ENCODE measurements at regions not wholly inside any gene's neighbourhood (a gene's known extent, or its start where the extent isn't known, plus 50 kb on each side); places are given as distances from the start of the nearest gene placed in this dataset.

- no peak overlapping the region for H3K4me3 ChIP-seq (ENCODE audit: low read depth, low read length)
Observed at GRCh38 chr1:204799630-204800029, 71.0 kb upstream of the NFASC start.

DNA sequence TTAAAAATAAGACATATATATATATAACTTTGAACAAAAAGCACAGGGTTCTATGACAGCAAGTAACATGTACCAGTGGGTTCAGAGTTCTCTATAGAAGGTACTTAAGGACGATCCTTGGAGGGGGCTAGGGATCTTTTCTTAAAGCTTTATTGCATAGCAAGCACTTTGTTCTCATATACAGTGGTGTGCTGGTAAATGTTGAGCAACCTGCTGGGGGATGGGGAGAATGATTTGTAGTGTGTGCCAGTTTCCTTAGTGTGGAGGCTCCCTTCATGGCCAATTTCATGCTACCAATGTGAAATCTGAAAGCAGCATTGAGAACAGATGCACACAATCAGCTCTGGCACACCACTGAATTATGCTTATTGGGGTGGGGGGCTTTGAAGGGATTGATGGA, 69.5 kb upstream of the NFASC start:
- TF ChIP-seq, protein P1, sequence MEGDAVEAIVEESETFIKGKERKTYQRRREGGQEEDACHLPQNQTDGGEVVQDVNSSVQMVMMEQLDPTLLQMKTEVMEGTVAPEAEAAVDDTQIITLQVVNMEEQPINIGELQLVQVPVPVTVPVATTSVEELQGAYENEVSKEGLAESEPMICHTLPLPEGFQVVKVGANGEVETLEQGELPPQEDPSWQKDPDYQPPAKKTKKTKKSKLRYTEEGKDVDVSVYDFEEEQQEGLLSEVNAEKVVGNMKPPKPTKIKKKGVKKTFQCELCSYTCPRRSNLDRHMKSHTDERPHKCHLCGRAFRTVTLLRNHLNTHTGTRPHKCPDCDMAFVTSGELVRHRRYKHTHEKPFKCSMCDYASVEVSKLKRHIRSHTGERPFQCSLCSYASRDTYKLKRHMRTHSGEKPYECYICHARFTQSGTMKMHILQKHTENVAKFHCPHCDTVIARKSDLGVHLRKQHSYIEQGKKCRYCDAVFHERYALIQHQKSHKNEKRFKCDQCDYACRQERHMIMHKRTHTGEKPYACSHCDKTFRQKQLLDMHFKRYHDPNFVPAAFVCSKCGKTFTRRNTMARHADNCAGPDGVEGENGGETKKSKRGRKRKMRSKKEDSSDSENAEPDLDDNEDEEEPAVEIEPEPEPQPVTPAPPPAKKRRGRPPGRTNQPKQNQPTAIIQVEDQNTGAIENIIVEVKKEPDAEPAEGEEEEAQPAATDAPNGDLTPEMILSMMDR (IDR thresholded peaks at IDR 0.05; ENCODE audit: low read depth, low read length): no peak
- DNase-seq: no peak
- H3K36me3 ChIP-seq: no peaks in the 10 kb centered on the region
- H3K4me1 ChIP-seq: no peaks in the 10 kb centered on the region
- H3K9me3 ChIP-seq: no peaks in the 10 kb centered on the region
- H3K27me3 ChIP-seq: no peaks in the 10 kb centered on the region
- no peak overlapping the region for H3K4me3 ChIP-seq (ENCODE audit: low read depth, low read length)

More at GRCh38 chr1:204799630-204800029, 71.0 kb upstream of the NFASC start:
- Histone ChIP-seq H3K4me1 (no peaks in the 10 kb centered on the region), H3K36me3 (no peaks in the 10 kb centered on the region), H3K27me3 (no peaks in the 10 kb centered on the region), H3K9me3 (no peaks in the 10 kb centered on the region)
- TF ChIP-seq, protein P1 (IDR thresholded peaks at IDR 0.05; ENCODE audit: low read depth, low read length): no peak
- no peak for DNase-seq

- no peak for DNase-seq
- no peaks in the 10 kb centered on the region for H3K36me3 ChIP-seq
- no peak overlapping the region for H3K4me3 ChIP-seq (ENCODE audit: low read depth, low read length)
- no peaks in the 10 kb centered on the region for H3K9me3 ChIP-seq
- TF ChIP-seq, protein P1 (IDR thresholded peaks at IDR 0.05; ENCODE audit: low read depth, low read length): no peak
- H3K27me3 ChIP-seq: no peaks in the 10 kb centered on the region
- no peaks in the 10 kb centered on the region for H3K4me1 ChIP-seq
Observed at GRCh38 chr1:204802401-204803175, 68.1 kb upstream of the NFASC start.

GRCh38 chr1:204803607-204804006, 67.1 kb upstream of the NFASC start:
- Histone ChIP-seq H3K36me3 (no peaks in the 10 kb centered on the region), H3K4me3 (ENCODE audit: low read depth, low read length) (no peak overlapping the region), H3K4me1 (no peaks in the 10 kb centered on the region), H3K9me3 (no peaks in the 10 kb centered on the region), H3K27me3 (no peaks in the 10 kb centered on the region)
- DNase-seq: no peak
- TF ChIP-seq, protein P1 (IDR thresholded peaks at IDR 0.05; ENCODE audit: low read depth, low read length): no peak

DNA sequence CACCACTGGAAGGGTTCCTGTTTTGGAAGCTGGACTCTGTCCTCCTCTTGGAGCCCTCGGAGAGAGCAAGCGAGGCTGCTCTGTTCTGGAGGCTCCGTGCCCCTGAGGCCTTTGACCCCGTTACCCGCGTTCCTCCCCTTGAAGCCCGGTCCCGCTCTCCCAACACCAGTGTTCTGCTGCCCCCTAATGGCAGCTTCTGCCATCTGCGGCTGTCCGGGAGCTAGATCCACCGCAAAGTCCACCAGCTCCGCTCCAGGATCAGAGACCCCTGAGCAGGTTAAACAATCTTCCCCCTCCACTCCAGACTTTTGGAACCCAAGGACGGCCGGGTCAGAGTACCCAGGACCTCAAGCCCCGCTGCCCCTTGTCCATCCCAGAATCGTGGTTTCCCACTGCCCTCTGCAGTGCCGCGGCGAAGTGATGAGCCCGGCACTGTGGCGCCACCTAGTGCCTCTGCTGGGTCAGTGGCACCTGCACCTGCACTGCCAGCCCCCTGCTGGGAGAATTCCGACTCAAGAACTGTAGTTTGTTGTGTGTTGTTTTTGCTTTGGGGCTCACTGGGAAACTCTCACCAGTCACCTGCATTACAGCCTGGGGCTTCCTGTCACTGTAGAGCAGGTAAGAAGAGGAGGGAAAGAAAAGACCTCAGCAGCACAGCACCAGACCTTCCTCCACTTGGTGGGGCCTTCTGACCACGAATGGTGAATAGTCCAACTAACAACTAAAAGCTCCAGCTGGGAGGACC, 63.5 kb upstream of the NFASC start:
- H3K9me3 ChIP-seq: no peaks in the 10 kb centered on the region
- TF ChIP-seq, protein P1 (IDR thresholded peaks at IDR 0.05; ENCODE audit: low read depth, low read length): peak; percentile 99
- no peaks in the 10 kb centered on the region for H3K4me1 ChIP-seq
- H3K36me3 ChIP-seq: no peaks in the 10 kb centered on the region
- peak overlapping the region; percentile 66 for H3K4me3 ChIP-seq (ENCODE audit: low read depth, low read length)
- no peaks in the 10 kb centered on the region for H3K27me3 ChIP-seq
- peak; percentile 89 for DNase-seq

GRCh38 chr1:204809488-204809887, 61.2 kb upstream of the NFASC start:
- Histone ChIP-seq H3K4me1 (no peaks in the 10 kb centered on the region; the same call in 1 of the 2 replicates), H3K4me3 (ENCODE audit: low read depth, low read length) (no peak overlapping the region), H3K27me3 (no peaks in the 10 kb centered on the region), H3K9me3 (no peaks in the 10 kb centered on the region), H3K36me3 (no peaks in the 10 kb centered on the region)
- DNase-seq: no peak
- TF ChIP-seq, protein P1 (IDR thresholded peaks at IDR 0.05; ENCODE audit: low read depth, low read length): no peak
